Vagina (tissue), 2 donors: ENCODE measurements at regions not wholly inside any gene's neighbourhood (a gene's known extent, or its start where the extent isn't known, plus 50 kb on each side); places are given as distances from the start of the nearest gene placed in this dataset.

Source experiments
- CTCF ChIP-seq, 3 experiments: fragments of 450-650 bp in 2 of 3; fragments of 200-600 bp in 1 of 3; sonication (generic) in 1 of 3; IDR thresholded peaks; one replicate each; pipeline ENCODE4 v1.5.1; 2017 to 2019; ENCODE audit warnings: antibody characterized with exemption in 3 of 3, mild to moderate bottlenecking in 2 of 3, moderate library complexity in 2 of 3
- POLR2A ChIP-seq, 2 donors: fragments of 450-650 bp; IDR thresholded peaks; one replicate each; pipeline ENCODE4 v1.6.1; 2017; ENCODE audit warnings: antibody characterized with exemption in 2 of 2, mild to moderate bottlenecking in 2 of 2, moderate library complexity in 2 of 2
- POLR2AphosphoS5 ChIP-seq, 2 donors: sonication (generic); formaldehyde crosslinking; IDR thresholded peaks; one replicate each; pipeline ENCODE4 v1.9.0; 2017; ENCODE audit warnings: antibody characterized with exemption in 2 of 2, mild to moderate bottlenecking in 2 of 2, low read depth in 1 of 2; ENCODE audit not compliant: insufficient read depth in 1 of 2

GRCh38 chr14:65986041-65986440, 500.1 kb upstream of the CCDC196 start:
- TF ChIP-seq CTCF (IDR thresholded peaks at IDR 0.05) (no peak), POLR2A (IDR thresholded peaks at IDR 0.05) (no peak), POLR2AphosphoS5 (IDR thresholded peaks at IDR 0.05; ENCODE audit: insufficient read depth in 1 of 2, low read depth in 1 of 2) (no peak)
